ENCODE measurements at regions not wholly inside any gene's neighbourhood (a gene's known extent, or its start where the extent isn't known, plus 50 kb on each side); places are given as distances from the start of the nearest gene placed in this dataset.

DNA sequence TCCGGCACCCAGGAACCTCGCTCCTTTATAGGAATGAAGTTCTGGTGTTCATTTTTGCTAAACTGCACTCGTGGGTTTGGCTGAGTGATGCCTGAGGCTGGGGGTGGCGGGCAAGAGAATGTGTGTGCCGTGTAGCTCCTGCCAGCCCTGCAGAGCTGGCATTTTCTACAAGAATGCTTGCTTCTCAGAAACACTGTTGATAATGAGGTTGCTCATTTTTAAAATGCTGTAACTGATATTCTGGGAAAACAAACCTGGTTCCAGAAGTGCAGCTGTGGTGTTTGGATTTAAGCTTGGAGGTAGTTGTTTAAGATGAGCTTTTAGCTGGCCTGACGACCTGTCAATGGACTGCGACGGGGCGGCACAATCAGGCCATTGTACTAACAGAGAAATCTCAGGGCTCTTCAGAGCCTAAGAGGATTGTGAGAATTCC, 511.9 kb upstream of the TNP1 start:
- peak; percentile 22 for DNase-seq (ENCODE audit: low spot score)
- FAIRE-seq = no peak
- Histone ChIP-seq H3K4me1 (ENCODE audit: insufficient read depth, low read length) (peaks cover 9% of the 10 kb centered on the region; the same call in 1 of the 2 replicates), H4K20me1 (ENCODE audit: insufficient read depth, low read length) (no peaks in the 10 kb centered on the region), H3K27ac (ENCODE audit: extremely low read length, insufficient read depth, low read length) (no peak overlapping the region), H3K36me3 (replicated peaks in 1 of 2; ENCODE audit: control insufficient read depth in 1 of 2, insufficient read depth in 2 of 2, low read length in 2 of 2) (no peaks in the 10 kb centered on the region), H3K4me2 (ENCODE audit: low read depth, low read length) (no peak overlapping the region), H3K79me2 (ENCODE audit: insufficient read depth, low read length) (no peaks in the 10 kb centered on the region), H3K9ac (ENCODE audit: insufficient read depth, low read depth, low read length) (no peak overlapping the region), H3K4me3 (replicated peaks in 1 of 3; ENCODE audit: insufficient read depth in 1 of 3, low read depth in 2 of 3, low read length in 3 of 3) (no peak overlapping the region), H3K9me3 (ENCODE audit: low read length) (no peaks in the 10 kb centered on the region), H2AFZ (ENCODE audit: low read length) (no peak overlapping the region), H3K27me3 (ENCODE audit: control insufficient read depth in 1 of 2, insufficient read depth in 2 of 2, low read length in 2 of 2) (peaks cover 1 to 26% of the 10 kb centered on the region in 2 experiments; a peak in 3 of 5 replicates)
- no TSS peak for BruUV-seq (replicated peaks)
- ATAC-seq = peak; percentile 77
- 28% methylated on average over 9 of the region's 9 CpGs for WGBS (ENCODE audit: low lambda C conversion rate)
- intact Hi-C loops (cut with micrococcal nuclease; ENCODE audit: unreplicated experiment) = no loop called here
- POLR2A ChIA-PET = no interaction called here
- in situ Hi-C loops (cut with HindIII; ENCODE audit: extremely low pct_ligation_motif_present, low pct_unique_long_range_greater_than_20kb) = no loop called here
- CTCF ChIA-PET (ENCODE audit: low intra/inter-chr PET ratio, low total read pairs) = no interaction called here
- TF ChIP-seq AGO2 (optimal IDR thresholded peaks at IDR 0.05; ENCODE audit: low read depth, low read length) (no peak), YEATS4 (CRISPR knock-in tag; IDR thresholded peaks at IDR 0.05; ENCODE audit: borderline replicate concordance) (no peak), TMF1 (CRISPR knock-in tag; IDR thresholded peaks at IDR 0.05; ENCODE audit: low read depth) (no peak), IKZF4 (CRISPR knock-in tag; IDR thresholded peaks at IDR 0.05; ENCODE audit: borderline replicate concordance, low read depth, not compliant biosample characterization) (no peak), ASH2L (IDR thresholded peaks at IDR 0.05; ENCODE audit: insufficient read length, low read depth, low read length) (no peak), ZNF746 (CRISPR knock-in tag; IDR thresholded peaks at IDR 0.05) (no peak), SYNCRIP (IDR thresholded peaks at IDR 0.05; ENCODE audit: insufficient read depth, low read depth, low read length) (no peak), ZNF550 (CRISPR knock-in tag; IDR thresholded peaks at IDR 0.05; ENCODE audit: borderline replicate concordance) (no peak), SNAI1 (CRISPR knock-in tag; IDR thresholded peaks at IDR 0.05; ENCODE audit: borderline replicate concordance) (no peak)
- TF ChIP-seq, protein P1, sequence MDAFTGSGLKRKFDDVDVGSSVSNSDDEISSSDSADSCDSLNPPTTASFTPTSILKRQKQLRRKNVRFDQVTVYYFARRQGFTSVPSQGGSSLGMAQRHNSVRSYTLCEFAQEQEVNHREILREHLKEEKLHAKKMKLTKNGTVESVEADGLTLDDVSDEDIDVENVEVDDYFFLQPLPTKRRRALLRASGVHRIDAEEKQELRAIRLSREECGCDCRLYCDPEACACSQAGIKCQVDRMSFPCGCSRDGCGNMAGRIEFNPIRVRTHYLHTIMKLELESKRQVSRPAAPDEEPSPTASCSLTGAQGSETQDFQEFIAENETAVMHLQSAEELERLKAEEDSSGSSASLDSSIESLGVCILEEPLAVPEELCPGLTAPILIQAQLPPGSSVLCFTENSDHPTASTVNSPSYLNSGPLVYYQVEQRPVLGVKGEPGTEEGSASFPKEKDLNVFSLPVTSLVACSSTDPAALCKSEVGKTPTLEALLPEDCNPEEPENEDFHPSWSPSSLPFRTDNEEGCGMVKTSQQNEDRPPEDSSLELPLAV (CRISPR knock-in tag; conservative IDR thresholded peaks at IDR 0.05; ENCODE audit: low read depth) = no peak
- TF ChIP-seq, protein P2, sequence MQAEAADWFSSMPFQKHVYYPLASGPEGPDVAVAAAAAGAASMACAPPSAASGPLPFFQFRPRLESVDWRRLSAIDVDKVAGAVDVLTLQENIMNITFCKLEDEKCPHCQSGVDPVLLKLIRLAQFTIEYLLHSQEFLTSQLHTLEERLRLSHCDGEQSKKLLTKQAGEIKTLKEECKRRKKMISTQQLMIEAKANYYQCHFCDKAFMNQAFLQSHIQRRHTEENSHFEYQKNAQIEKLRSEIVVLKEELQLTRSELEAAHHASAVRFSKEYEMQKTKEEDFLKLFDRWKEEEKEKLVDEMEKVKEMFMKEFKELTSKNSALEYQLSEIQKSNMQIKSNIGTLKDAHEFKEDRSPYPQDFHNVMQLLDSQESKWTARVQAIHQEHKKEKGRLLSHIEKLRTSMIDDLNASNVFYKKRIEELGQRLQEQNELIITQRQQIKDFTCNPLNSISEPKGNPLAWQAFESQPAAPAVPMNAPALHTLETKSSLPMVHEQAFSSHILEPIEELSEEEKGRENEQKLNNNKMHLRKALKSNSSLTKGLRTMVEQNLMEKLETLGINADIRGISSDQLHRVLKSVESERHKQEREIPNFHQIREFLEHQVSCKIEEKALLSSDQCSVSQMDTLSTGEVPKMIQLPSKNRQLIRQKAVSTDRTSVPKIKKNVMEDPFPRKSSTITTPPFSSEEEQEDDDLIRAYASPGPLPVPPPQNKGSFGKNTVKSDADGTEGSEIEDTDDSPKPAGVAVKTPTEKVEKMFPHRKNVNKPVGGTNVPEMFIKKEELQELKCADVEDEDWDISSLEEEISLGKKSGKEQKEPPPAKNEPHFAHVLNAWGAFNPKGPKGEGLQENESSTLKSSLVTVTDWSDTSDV (CRISPR knock-in tag; IDR thresholded peaks at IDR 0.05) = no peak
- TF ChIP-seq, protein P3, sequence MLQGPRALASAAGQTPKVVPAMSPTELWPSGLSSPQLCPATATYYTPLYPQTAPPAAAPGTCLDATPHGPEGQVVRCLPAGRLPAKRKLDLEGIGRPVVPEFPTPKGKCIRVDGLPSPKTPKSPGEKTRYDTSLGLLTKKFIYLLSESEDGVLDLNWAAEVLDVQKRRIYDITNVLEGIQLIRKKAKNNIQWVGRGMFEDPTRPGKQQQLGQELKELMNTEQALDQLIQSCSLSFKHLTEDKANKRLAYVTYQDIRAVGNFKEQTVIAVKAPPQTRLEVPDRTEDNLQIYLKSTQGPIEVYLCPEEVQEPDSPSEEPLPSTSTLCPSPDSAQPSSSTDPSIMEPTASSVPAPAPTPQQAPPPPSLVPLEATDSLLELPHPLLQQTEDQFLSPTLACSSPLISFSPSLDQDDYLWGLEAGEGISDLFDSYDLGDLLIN (CRISPR knock-in tag; IDR thresholded peaks at IDR 0.05; ENCODE audit: borderline replicate concordance) = no peak
- TF ChIP-seq, protein P4, sequence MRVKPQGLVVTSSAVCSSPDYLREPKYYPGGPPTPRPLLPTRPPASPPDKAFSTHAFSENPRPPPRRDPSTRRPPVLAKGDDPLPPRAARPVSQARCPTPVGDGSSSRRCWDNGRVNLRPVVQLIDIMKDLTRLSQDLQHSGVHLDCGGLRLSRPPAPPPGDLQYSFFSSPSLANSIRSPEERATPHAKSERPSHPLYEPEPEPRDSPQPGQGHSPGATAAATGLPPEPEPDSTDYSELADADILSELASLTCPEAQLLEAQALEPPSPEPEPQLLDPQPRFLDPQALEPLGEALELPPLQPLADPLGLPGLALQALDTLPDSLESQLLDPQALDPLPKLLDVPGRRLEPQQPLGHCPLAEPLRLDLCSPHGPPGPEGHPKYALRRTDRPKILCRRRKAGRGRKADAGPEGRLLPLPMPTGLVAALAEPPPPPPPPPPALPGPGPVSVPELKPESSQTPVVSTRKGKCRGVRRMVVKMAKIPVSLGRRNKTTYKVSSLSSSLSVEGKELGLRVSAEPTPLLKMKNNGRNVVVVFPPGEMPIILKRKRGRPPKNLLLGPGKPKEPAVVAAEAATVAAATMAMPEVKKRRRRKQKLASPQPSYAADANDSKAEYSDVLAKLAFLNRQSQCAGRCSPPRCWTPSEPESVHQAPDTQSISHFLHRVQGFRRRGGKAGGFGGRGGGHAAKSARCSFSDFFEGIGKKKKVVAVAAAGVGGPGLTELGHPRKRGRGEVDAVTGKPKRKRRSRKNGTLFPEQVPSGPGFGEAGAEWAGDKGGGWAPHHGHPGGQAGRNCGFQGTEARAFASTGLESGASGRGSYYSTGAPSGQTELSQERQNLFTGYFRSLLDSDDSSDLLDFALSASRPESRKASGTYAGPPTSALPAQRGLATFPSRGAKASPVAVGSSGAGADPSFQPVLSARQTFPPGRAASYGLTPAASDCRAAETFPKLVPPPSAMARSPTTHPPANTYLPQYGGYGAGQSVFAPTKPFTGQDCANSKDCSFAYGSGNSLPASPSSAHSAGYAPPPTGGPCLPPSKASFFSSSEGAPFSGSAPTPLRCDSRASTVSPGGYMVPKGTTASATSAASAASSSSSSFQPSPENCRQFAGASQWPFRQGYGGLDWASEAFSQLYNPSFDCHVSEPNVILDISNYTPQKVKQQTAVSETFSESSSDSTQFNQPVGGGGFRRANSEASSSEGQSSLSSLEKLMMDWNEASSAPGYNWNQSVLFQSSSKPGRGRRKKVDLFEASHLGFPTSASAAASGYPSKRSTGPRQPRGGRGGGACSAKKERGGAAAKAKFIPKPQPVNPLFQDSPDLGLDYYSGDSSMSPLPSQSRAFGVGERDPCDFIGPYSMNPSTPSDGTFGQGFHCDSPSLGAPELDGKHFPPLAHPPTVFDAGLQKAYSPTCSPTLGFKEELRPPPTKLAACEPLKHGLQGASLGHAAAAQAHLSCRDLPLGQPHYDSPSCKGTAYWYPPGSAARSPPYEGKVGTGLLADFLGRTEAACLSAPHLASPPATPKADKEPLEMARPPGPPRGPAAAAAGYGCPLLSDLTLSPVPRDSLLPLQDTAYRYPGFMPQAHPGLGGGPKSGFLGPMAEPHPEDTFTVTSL (CRISPR knock-in tag; IDR thresholded peaks at IDR 0.05; ENCODE audit: borderline replicate concordance) = no peak
